Stimulated activated CD8-positive, alpha-beta memory T cell treated with anti-CD3 and anti-CD28 coated beads, Interleukin-15, amount 100 ng/mL, for 48 hours (primary cell): ENCODE measurements at regions not wholly inside any gene's neighbourhood (a gene's known extent, or its start where the extent isn't known, plus 50 kb on each side); places are given as distances from the start of the nearest gene placed in this dataset.
"Not testable (repeated sequence)": the region's sequence is repeated elsewhere in the genome, so short reads cannot be mapped to it uniquely, and the experiment has no call there.

Experiments
- DNase-seq, 2 donors: peaks; one replicate each; pipeline ENCODE4 v3.0.0-alpha.2; 2020; ENCODE audit warnings: low read depth in 2 of 2

GRCh38 chr10:64573623-64574325 lies 1052.6 kb downstream of the REEP3 start:
- DNase-seq, result no peak

GRCh38 chr10:64574371-64574770 lies 1053.2 kb downstream of the REEP3 start:
- no peak for DNase-seq

GRCh38 chr10:64576497-64576896 lies 1055.3 kb downstream of the REEP3 start:
- DNase-seq, result no peak

GRCh38 chr10:64578757-64579156 lies 1057.6 kb downstream of the REEP3 start:
- DNase-seq, result not testable (repeated sequence)

GRCh38 chr10:64586934-64587503 lies 1065.8 kb downstream of the REEP3 start:
- no peak for DNase-seq

GRCh38 chr10:64594072-64594471 lies 1072.9 kb downstream of the REEP3 start:
- DNase-seq, result no peak

- no peak for DNase-seq
Measured at GRCh38 chr10:64598600-64598999, 1077.4 kb downstream of the REEP3 start.

- DNase-seq, result no peak
Measured at GRCh38 chr10:64601298-64601697, 1080.1 kb downstream of the REEP3 start.

- DNase-seq, result no peak
Measured at GRCh38 chr10:64617085-64617484, 1095.9 kb downstream of the REEP3 start.

- no peak for DNase-seq
Measured at GRCh38 chr10:64619102-64619501, 1097.9 kb downstream of the REEP3 start.

GRCh38 chr10:64626924-64627323 lies 1105.7 kb downstream of the REEP3 start:
- DNase-seq, result no peak

- DNase-seq, result no peak
Measured at GRCh38 chr10:64630534-64630933, 1109.3 kb downstream of the REEP3 start.

GRCh38 chr10:64635906-64636305 lies 1114.7 kb downstream of the REEP3 start:
- DNase-seq, result no peak

GRCh38 chr10:64636461-64636860 lies 1115.3 kb downstream of the REEP3 start:
- no peak for DNase-seq

GRCh38 chr10:64637939-64638338 lies 1116.7 kb downstream of the REEP3 start:
- DNase-seq, result no peak

- DNase-seq, result no peak
Measured at GRCh38 chr10:64648915-64649314, 1127.7 kb downstream of the REEP3 start.

- no peak for DNase-seq
Measured at GRCh38 chr10:64658528-64658927, 1137.3 kb downstream of the REEP3 start.

GRCh38 chr10:64659311-64659710 lies 1138.1 kb downstream of the REEP3 start:
- no peak for DNase-seq

- DNase-seq, result no peak
Measured at GRCh38 chr10:64682043-64682442, 1160.8 kb downstream of the REEP3 start.

GRCh38 chr10:64690194-64690593 lies 1169.0 kb downstream of the REEP3 start:
- DNase-seq, result no peak

- DNase-seq, result no peak
Measured at GRCh38 chr10:64699244-64699643, 1178.0 kb downstream of the REEP3 start.

- not testable (repeated sequence) for DNase-seq
Measured at GRCh38 chr10:64702086-64702485, 1180.9 kb downstream of the REEP3 start.

GRCh38 chr10:64708884-64709681 lies 1187.9 kb downstream of the REEP3 start:
- DNase-seq, result no peak
